OCI-LY3 (cell line): ENCODE measurements at regions not wholly inside any gene's neighbourhood (a gene's known extent, or its start where the extent isn't known, plus 50 kb on each side); places are given as distances from the start of the nearest gene placed in this dataset.
A peak's percentile ranks its signal among the peaks of the same experiment; 100 is the strongest.

Experiments
- H2AFZ ChIP-seq: fragments of 200-600, 300-600 bp; shearing (Covaris generic); 2 replicates; pipeline ENCODE4 v1.6.0; 2014; ENCODE audit warnings: antibody characterized with exemption, low read depth, low read length
- H3K27ac ChIP-seq: fragments of 200-600, 300-600 bp; sonication (generic); 2 replicates; pipeline ENCODE4 v1.5.1; 2014; ENCODE audit warnings: mild to moderate bottlenecking, low read length, moderate library complexity, mixed read lengths
- H3K27me3 ChIP-seq: fragments of 200-600, 300-600 bp; sonication (generic); 2 replicates; pipeline ENCODE4 v1.6.1; 2014; ENCODE audit warnings: low read depth, low read length, mixed read lengths
- H3K36me3 ChIP-seq: fragments of 200-600, 300-600 bp; sonication (generic); replicated peaks from 2 replicates; pipeline ENCODE3; 2014; ENCODE audit warnings: low read depth, low read length, mixed read lengths
- H3K4me1 ChIP-seq: fragments of 300-600, 200-600 bp; sonication (generic); 2 replicates; pipeline ENCODE4 v1.6.1; 2014; ENCODE audit warnings: low read length, mixed read lengths
- H3K4me2 ChIP-seq: fragments of 200-600, 300-600 bp; sonication (generic); 2 replicates; pipeline ENCODE4 v1.6.1; 2014; ENCODE audit warnings: low read length, mixed read lengths
- H3K4me3 ChIP-seq: fragments of 300-600, 200-600 bp; sonication (generic); 2 replicates; pipeline ENCODE4 v1.5.1; 2014; ENCODE audit warnings: antibody characterized with exemption, mild to moderate bottlenecking, low read length, moderate library complexity
- H3K79me2 ChIP-seq: fragments of 300-600, 200-600 bp; shearing (Covaris generic); 2 replicates; pipeline ENCODE4 v1.6.1; 2014; ENCODE audit warnings: mild to moderate bottlenecking, low read length, mixed read lengths
- H3K9ac ChIP-seq: fragments of 300-600, 200-600 bp; shearing (Covaris generic); 2 replicates; pipeline ENCODE4 v1.6.0; 2014; ENCODE audit warnings: mild to moderate bottlenecking, low read length, moderate library complexity
- H3K9me3 ChIP-seq: fragments of 200-600, 300-600 bp; shearing (Covaris generic); 2 replicates; pipeline ENCODE4 v1.6.1; 2014; ENCODE audit warnings: low read length, mixed read lengths; ENCODE audit not compliant: insufficient read depth
- H4K20me1 ChIP-seq: fragments of 200-600, 300-600 bp; sonication (generic); 2 replicates; pipeline ENCODE4 v1.6.1; 2016; ENCODE audit warnings: low read length, mixed read lengths; ENCODE audit not compliant: insufficient read depth
- EZH2phosphoT487 ChIP-seq: fragments of 200-600 bp; shearing (Covaris generic); IDR thresholded peaks from 2 replicates; pipeline ENCODE4 v1.6.1; 2018; ENCODE audit warnings: antibody characterized with exemption, mixed run types, low read depth
- TF ChIP-seq, protein P1 (sequence below): fragments of 200-600, 300-600 bp; sonication (generic); IDR thresholded peaks from 2 replicates; pipeline ENCODE4 v1.5.1; 2014; ENCODE audit warnings: antibody characterized with exemption, low read length, low read depth

DNA sequence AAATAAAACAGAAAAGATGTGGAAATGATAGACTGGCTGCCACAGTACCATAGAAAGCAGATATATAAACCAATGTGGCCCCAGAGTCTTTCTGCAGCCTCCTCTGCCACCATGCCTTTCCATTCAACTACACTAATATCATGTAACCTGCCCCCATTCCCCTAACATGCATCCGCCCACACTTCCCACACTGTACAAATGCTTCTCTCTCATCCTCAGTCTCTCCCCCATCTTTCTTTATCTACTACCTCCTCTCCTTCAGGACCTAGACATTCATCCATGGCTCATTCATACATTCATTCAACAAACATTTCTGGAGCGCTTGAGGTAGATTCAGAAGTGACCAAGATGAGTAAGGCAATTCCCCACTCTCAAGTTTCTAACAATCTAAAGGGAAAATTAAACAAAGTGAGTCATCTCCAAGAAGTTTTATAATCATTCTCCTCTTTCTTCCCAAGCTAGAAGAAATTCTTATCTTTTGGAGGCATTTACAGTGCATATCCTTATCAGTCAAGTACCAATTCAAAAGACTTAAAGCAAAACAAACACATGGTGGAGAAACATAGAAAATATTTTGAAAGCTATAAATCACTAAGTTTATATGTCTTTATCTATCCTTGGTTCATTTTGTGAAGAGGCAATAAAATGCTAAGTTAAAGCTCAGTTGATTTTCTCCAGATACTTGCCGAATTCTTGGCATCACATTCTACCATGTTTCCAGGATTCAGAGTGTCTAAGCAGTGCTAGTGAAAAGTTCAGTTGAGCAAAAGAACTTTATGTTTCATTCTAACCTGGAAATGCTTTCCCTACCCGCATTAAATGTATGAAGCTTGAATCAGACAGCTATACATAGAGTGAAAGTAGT is 70.5 kb upstream of the FRMD6 start:
- no peak overlapping the region for H3K27ac ChIP-seq
- H3K27me3 ChIP-seq, result peaks cover 32% of the 10 kb centered on the region
- no peak for TF ChIP-seq EZH2phosphoT487
- TF ChIP-seq, protein P1, sequence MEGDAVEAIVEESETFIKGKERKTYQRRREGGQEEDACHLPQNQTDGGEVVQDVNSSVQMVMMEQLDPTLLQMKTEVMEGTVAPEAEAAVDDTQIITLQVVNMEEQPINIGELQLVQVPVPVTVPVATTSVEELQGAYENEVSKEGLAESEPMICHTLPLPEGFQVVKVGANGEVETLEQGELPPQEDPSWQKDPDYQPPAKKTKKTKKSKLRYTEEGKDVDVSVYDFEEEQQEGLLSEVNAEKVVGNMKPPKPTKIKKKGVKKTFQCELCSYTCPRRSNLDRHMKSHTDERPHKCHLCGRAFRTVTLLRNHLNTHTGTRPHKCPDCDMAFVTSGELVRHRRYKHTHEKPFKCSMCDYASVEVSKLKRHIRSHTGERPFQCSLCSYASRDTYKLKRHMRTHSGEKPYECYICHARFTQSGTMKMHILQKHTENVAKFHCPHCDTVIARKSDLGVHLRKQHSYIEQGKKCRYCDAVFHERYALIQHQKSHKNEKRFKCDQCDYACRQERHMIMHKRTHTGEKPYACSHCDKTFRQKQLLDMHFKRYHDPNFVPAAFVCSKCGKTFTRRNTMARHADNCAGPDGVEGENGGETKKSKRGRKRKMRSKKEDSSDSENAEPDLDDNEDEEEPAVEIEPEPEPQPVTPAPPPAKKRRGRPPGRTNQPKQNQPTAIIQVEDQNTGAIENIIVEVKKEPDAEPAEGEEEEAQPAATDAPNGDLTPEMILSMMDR, result no peak
- no peaks in the 10 kb centered on the region for H3K36me3 ChIP-seq
- no peaks in the 10 kb centered on the region for H3K9me3 ChIP-seq
- no peak overlapping the region for H2AFZ ChIP-seq
- H3K4me1 ChIP-seq, result peaks cover 5% of the 10 kb centered on the region
- no peaks in the 10 kb centered on the region for H3K79me2 ChIP-seq
- no peaks in the 10 kb centered on the region for H4K20me1 ChIP-seq
- no peak overlapping the region for H3K4me2 ChIP-seq
- no peak overlapping the region for H3K9ac ChIP-seq
- no peak overlapping the region for H3K4me3 ChIP-seq

DNA sequence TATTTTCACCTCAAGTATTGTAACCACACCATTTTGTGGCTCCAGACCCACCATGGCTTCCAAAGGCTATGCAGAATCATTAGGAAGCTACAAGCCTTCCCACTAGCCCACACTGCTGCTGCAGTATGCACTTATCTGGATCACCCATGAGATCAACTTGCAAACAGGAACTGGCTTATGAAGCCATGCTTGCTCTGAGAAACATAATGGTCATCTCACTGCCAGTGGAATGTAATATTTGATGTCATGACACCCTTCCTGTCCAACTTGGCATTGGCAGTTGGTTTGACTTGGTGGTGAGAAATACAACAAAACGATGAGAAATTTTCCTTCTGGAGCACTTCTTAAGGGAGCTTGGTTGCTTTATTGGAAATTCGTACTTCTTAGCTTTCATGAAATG is 69.3 kb upstream of the FRMD6 start:
- Histone ChIP-seq H2AFZ (no peak overlapping the region), H3K4me3 (no peak overlapping the region), H3K36me3 (no peaks in the 10 kb centered on the region), H3K27ac (no peak overlapping the region), H4K20me1 (no peaks in the 10 kb centered on the region), H3K79me2 (no peaks in the 10 kb centered on the region), H3K9me3 (no peaks in the 10 kb centered on the region), H3K9ac (no peak overlapping the region), H3K4me1 (peaks cover 5% of the 10 kb centered on the region), H3K27me3 (peaks cover 32% of the 10 kb centered on the region), H3K4me2 (no peak overlapping the region)
- TF ChIP-seq EZH2phosphoT487, result no peak
- TF ChIP-seq, protein P1, result no peak

DNA sequence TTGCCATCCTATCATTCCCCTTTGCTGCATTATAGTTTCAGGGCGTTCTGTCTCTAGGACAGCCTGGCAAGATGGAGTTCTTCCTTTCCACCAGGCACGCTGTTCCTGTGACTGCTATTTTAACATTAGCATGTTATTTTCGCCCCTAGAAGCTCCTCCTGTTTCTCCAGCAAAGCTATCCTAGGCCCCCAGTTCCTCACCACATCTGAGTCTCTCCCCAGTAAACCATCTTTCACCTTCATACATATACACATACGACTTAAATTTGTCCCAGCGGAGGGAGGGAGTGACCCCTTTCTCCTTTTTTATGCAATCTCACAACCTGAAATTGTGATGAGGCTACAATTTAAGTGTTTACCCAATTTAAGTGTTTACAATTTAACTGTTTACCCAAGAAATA is 66.7 kb upstream of the FRMD6 start:
- TF ChIP-seq, protein P1, result no peak
- no peak for TF ChIP-seq EZH2phosphoT487

DNA sequence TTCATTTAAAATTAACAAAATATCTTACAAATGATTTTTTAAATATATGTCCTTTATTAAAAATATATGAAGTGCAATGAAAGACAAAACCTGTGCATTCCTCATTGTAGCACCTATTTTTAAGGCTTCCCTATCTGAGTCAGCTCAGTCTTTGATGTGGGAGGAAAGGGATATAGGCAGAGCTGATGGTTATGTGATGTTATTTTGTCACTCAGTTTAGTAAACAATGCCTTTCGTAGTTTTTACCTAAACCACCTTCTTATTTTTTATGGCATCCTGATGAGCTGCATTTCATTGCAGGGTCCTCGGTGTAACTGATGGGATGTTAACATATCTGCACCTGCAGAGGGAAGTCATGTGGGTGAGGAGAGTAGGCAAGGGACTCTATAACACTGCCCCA is 58.9 kb upstream of the FRMD6 start:
- Histone ChIP-seq H4K20me1 (no peaks in the 10 kb centered on the region), H3K36me3 (no peaks in the 10 kb centered on the region), H2AFZ (0 out of 2 replicates have a peak overlapping the region, but pooled peaks have one; percentile 38), H3K9me3 (no peaks in the 10 kb centered on the region), H3K27ac (no peak overlapping the region), H3K9ac (no peak overlapping the region), H3K4me2 (peak overlapping the region; percentile 61), H3K27me3 (no peaks in the 10 kb centered on the region; the same call in 1 of the 2 replicates), H3K4me1 (peaks cover 11% of the 10 kb centered on the region), H3K79me2 (no peaks in the 10 kb centered on the region), H3K4me3 (peak overlapping the region; percentile 51)
- TF ChIP-seq, protein P1, result no peak
- TF ChIP-seq EZH2phosphoT487, result no peak

More for the DNA sequence above, 66.7 kb upstream of the FRMD6 start:
- Histone ChIP-seq H3K4me1 (no peaks in the 10 kb centered on the region), H3K9ac (no peak overlapping the region), H3K27me3 (peaks cover 21% of the 10 kb centered on the region), H2AFZ (no peak overlapping the region), H3K9me3 (no peaks in the 10 kb centered on the region), H3K79me2 (no peaks in the 10 kb centered on the region), H3K4me2 (no peak overlapping the region), H3K36me3 (no peaks in the 10 kb centered on the region), H3K27ac (no peak overlapping the region), H4K20me1 (no peaks in the 10 kb centered on the region), H3K4me3 (no peak overlapping the region)
